Right atrium auricular region (tissue), 2 donors: ENCODE measurements at regions not wholly inside any gene's neighbourhood (a gene's known extent, or its start where the extent isn't known, plus 50 kb on each side); places are given as distances from the start of the nearest gene placed in this dataset.
A peak's percentile ranks its signal among the peaks of the same experiment; 100 is the strongest.

Experiments used
- DNase-seq: peaks from one replicate; pipeline ENCODE4 v3.0.0-alpha.2; 2019; ENCODE audit warnings: low spot score
- H3K27ac ChIP-seq, 2 donors: fragments of 200-600 bp; sonication (generic); 1 replicate in 1 of 2; 2 replicates in 1 of 2; pipeline ENCODE4 v1.5.1; 2016 to 2019
- H3K27me3 ChIP-seq, 2 donors: fragments of 200-600 bp; sonication (generic); one replicate each; pipeline versions ENCODE4 v1.5.1 to v1.6.0; 2017 to 2019
- H3K36me3 ChIP-seq: fragments of 200-600 bp; sonication (generic); one replicate; pipeline ENCODE4 v1.5.1; 2016
- H3K4me1 ChIP-seq, 2 donors: fragments of 200-600 bp; sonication (generic); one replicate each; pipeline versions ENCODE4 v1.5.1 to v1.6.0; 2017 to 2019
- H3K4me3 ChIP-seq, 2 donors: fragments of 200-600 bp; sonication (generic); 1 replicate in 1 of 2; 2 replicates in 1 of 2; pipeline ENCODE4 v1.5.1; 2017 to 2019; ENCODE audit warnings: mild to moderate bottlenecking in 1 of 2, moderate library complexity in 1 of 2
- H3K9me3 ChIP-seq, 2 donors: fragments of 200-600 bp; sonication (generic); one replicate each; pipeline ENCODE4 v1.5.1; 2019
- TF ChIP-seq, protein P1 (sequence below), 2 donors: fragments of 200-600 bp; sonication (generic); IDR thresholded peaks; one replicate each; pipeline ENCODE4 v1.5.1; 2019; ENCODE audit warnings: antibody characterized with exemption in 2 of 2

DNA sequence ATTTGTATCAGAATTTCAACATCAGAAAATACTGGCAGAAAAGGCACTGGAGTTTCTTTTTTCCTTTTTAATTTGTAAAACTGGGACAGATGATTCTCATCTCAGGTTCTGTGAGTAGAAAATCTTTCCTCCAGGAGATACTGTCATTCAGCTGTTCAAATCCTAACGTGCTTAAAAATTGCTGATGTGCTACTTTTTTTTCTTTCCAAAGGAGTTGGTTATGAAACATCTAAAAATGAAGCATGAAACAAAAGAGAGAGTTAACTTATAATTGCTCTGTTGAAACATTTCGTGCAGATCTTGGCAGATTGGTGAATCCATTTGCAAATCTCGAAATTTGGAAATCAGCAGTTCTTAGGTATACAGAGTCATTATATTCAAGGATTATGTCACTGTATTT, 622.6 kb downstream of the RNF144B start:
- DNase-seq, result no peak
- TF ChIP-seq, protein P1, sequence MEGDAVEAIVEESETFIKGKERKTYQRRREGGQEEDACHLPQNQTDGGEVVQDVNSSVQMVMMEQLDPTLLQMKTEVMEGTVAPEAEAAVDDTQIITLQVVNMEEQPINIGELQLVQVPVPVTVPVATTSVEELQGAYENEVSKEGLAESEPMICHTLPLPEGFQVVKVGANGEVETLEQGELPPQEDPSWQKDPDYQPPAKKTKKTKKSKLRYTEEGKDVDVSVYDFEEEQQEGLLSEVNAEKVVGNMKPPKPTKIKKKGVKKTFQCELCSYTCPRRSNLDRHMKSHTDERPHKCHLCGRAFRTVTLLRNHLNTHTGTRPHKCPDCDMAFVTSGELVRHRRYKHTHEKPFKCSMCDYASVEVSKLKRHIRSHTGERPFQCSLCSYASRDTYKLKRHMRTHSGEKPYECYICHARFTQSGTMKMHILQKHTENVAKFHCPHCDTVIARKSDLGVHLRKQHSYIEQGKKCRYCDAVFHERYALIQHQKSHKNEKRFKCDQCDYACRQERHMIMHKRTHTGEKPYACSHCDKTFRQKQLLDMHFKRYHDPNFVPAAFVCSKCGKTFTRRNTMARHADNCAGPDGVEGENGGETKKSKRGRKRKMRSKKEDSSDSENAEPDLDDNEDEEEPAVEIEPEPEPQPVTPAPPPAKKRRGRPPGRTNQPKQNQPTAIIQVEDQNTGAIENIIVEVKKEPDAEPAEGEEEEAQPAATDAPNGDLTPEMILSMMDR (IDR thresholded peaks at IDR 0.05), result no peak
- Histone ChIP-seq H3K9me3 (no peaks in the 10 kb centered on the region), H3K4me3 (no peak overlapping the region), H3K4me1 (no peaks in the 10 kb centered on the region), H3K27me3 (no peaks in the 10 kb centered on the region), H3K27ac (no peak overlapping the region), H3K36me3 (no peaks in the 10 kb centered on the region)

DNA sequence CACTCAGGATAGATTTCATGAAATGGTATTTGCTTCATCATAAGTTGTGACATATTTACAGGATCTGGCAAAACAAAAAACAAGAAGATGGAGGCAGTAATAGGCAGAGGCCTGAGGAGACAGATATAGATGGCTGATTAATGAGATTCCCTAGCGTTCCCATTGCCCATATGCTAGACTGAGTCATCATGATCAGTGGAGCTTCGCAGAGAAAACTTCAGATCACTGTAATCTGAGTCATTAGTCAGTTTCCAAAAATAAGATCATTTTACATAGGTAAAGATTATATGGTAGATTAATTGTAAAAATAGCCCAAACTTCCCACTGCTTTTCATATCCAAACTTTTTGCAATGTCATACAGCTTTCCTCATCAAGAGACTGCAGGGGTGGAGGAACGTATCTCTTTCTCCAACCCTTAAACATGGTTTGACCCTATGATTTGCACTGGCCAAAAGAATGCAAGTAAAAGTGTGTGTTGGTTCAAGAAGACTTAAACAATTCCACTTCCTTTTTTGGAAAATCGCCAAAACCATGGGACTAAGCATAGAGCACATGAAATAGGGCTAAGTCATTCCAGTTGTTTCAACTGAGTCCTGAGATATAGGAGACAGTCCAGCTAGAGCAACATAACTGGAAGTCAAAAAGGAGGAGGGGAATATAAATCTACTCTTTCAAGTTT, 626.0 kb downstream of the RNF144B start:
- Histone ChIP-seq H3K4me3 (no peak overlapping the region), H3K4me1 (no peaks in the 10 kb centered on the region), H3K27me3 (no peaks in the 10 kb centered on the region), H3K9me3 (no peaks in the 10 kb centered on the region), H3K36me3 (no peaks in the 10 kb centered on the region), H3K27ac (no peak overlapping the region)
- no peak for DNase-seq
- TF ChIP-seq, protein P1 (IDR thresholded peaks at IDR 0.05), result no peak

DNA sequence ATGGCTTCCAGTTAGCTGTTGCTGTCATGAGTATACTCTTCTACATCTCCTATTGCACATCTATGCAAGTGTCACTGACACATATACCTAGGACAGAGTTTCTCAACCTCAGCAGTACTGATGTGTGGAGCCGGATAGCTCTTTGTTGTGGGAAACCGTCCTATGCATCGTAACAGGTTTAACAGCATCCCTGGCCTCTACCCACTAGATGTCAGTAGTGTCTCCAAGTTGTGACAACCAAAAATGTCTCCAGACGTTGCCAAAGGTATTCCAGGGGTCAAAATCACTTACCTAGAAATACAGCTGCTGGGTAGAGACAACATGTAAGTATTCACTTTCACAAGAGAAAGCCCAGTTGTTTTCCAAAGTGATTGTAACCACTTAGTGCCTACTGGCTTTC, 637.6 kb downstream of the RNF144B start:
- Histone ChIP-seq H3K4me3 (no peak overlapping the region), H3K27ac (no peak overlapping the region)
- no peak for DNase-seq

DNA sequence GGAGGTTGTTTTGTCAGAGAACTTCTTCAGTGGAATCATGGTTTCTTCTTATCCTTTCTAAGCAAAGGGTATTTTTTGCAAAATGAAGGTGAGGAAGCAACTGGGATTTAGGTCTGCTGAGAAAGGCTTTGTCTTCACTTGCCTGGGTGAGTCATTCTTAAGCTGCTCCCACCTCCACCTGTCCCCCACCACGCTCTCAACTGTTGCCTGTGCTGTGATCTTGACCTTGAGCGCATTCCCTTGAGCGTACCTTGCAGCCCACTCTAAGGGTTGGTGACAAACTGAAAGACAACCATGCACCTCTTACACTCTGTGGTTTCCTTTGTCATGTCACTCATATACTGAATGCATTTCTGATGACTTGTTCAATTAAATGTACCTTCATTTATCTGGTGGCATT, 641.1 kb downstream of the RNF144B start:
- no peaks in the 10 kb centered on the region for H3K27me3 ChIP-seq
- TF ChIP-seq, protein P1 (IDR thresholded peaks at IDR 0.05), result no peak
- DNase-seq, result no peak

More for the DNA sequence above, 637.6 kb downstream of the RNF144B start:
- Histone ChIP-seq H3K4me1 (peaks cover 0 to 5% of the 10 kb centered on the region in 2 donors), H3K36me3 (no peaks in the 10 kb centered on the region), H3K9me3 (no peaks in the 10 kb centered on the region), H3K27me3 (no peaks in the 10 kb centered on the region)
- TF ChIP-seq, protein P1 (IDR thresholded peaks at IDR 0.05), result peak in 1 of 2 donors; percentile 70

DNA sequence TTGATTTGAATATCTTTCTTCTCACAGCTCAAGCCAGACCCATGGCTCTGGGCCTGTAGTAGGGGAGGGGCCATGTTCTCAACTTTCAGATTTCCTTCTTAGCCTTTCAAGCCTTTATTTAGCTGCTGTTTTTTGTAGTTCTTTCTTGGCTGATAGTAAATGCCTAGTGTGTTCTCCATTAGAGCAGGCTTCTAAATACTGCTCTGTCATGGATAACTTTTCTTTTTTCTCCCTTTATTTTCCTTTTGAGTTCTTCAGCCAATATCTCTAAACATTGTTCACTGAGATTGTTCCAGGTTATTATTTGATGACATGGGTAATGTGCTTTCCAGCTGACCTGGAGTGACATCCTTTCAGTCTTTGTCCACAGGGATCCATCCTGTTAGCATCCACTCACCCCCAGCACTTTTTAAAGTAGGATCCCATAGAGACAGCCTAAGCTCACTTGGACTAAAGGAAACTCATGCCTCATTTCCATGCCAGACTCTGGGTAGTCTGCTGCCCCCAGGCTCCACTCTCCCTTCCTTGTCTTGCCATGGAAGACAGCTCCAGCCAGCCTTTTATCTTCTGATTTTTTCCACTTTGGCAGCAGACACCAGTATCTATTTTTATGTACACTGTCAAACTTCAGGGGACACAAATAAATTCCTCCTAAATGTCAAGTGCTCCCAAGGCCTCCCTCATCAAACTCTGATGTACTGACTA, 645.6 kb downstream of the RNF144B start:
- peak overlapping the region; percentile 47 to 77 for H3K27ac ChIP-seq
- H3K4me1 ChIP-seq, result peaks cover 0 to 42% of the 10 kb centered on the region in 2 donors
- DNase-seq, result no peak
- no peak overlapping the region for H3K4me3 ChIP-seq
- no peaks in the 10 kb centered on the region for H3K36me3 ChIP-seq
- no peaks in the 10 kb centered on the region for H3K27me3 ChIP-seq
- TF ChIP-seq, protein P1 (IDR thresholded peaks at IDR 0.05), result no peak
- no peaks in the 10 kb centered on the region for H3K9me3 ChIP-seq

More for the DNA sequence above, 641.1 kb downstream of the RNF144B start:
- Histone ChIP-seq H3K36me3 (no peaks in the 10 kb centered on the region), H3K4me1 (peaks cover 0 to 14% of the 10 kb centered on the region in 2 donors), H3K9me3 (no peaks in the 10 kb centered on the region), H3K4me3 (no peak overlapping the region), H3K27ac (no peak overlapping the region)
